WTC11 (cell line): ENCODE measurements at regions not wholly inside any gene's neighbourhood (a gene's known extent, or its start where the extent isn't known, plus 50 kb on each side); places are given as distances from the start of the nearest gene placed in this dataset.

Source experiments
- ATAC-seq: fragments of 200-7000 bp; cut with Tn5 transposase; 2 replicates; pipeline ENCODE4 v1.10.0; 2021; ENCODE audit warnings: mild to moderate bottlenecking, moderate library complexity
- CTCF ChIA-PET: fragments of 300-600 bp; sonication (Branson Sonifier 250); formaldehyde crosslinking; loops from one replicate; lab custom pipeline; 2021; ENCODE audit warnings: antibody characterized with exemption; lab: Charles Lee
- POLR2A ChIA-PET: fragments of 350-600 bp; sonication (Branson Sonifier 250); formaldehyde crosslinking; loops from one replicate; lab custom pipeline; 2021; ENCODE audit warnings: antibody characterized with exemption; lab: Charles Lee
- DNase-seq: peaks from one replicate; pipeline ENCODE4 v3.0.0; 2021; ENCODE audit warnings: low spot score
- H3K27ac Mint-ChIP-seq: 2 replicates; pipeline ENCODE4 v1.8.0; 2021; ENCODE audit warnings: mixed read lengths
- H3K27me3 Mint-ChIP-seq: 2 replicates; pipeline ENCODE4 v1.8.0; 2021; ENCODE audit warnings: low read depth, mild to moderate bottlenecking, moderate library complexity, mixed read lengths
- H3K36me3 Mint-ChIP-seq: 2 replicates; pipeline ENCODE4 v1.8.0; 2021; ENCODE audit warnings: mixed read lengths
- H3K4me1 Mint-ChIP-seq: 2 replicates; pipeline ENCODE4 v1.8.0; 2022; ENCODE audit warnings: mixed read lengths
- H3K4me3 Mint-ChIP-seq: 2 replicates; pipeline ENCODE4 v1.8.0; 2021; ENCODE audit warnings: mild to moderate bottlenecking, moderate library complexity, mixed read lengths
- H3K9me3 Mint-ChIP-seq: 2 replicates; pipeline ENCODE4 v1.8.0; 2021; ENCODE audit warnings: mixed read lengths
- CREB1 ChIP-seq: sonication (generic); formaldehyde crosslinking; IDR thresholded peaks from 2 replicates; pipeline ENCODE4 v1.8.0; 2023; ENCODE audit warnings: mild to moderate bottlenecking, missing genetic modification reagents
- ETV6 ChIP-seq: sonication (generic); formaldehyde crosslinking; IDR thresholded peaks from 2 replicates; pipeline ENCODE4 v1.8.1; 2022; ENCODE audit warnings: mild to moderate bottlenecking, missing genetic modification reagents
- GABPB1 ChIP-seq: sonication (generic); formaldehyde crosslinking; IDR thresholded peaks from 2 replicates; pipeline ENCODE4 v1.8.1; 2023; ENCODE audit warnings: mild to moderate bottlenecking, missing genetic modification reagents
- IRF2 ChIP-seq: sonication (generic); formaldehyde crosslinking; IDR thresholded peaks from 2 replicates; pipeline ENCODE4 v1.8.0; 2022; ENCODE audit warnings: low read depth, missing genetic modification reagents, borderline replicate concordance
- JUN ChIP-seq: sonication (generic); formaldehyde crosslinking; IDR thresholded peaks from 2 replicates; pipeline ENCODE4 v1.8.0; 2023; ENCODE audit warnings: mild to moderate bottlenecking, missing genetic modification reagents
- KAT7 ChIP-seq: sonication (generic); formaldehyde crosslinking; IDR thresholded peaks from 2 replicates; pipeline ENCODE4 v1.8.1; 2023; ENCODE audit warnings: missing genetic modification reagents, mild to moderate bottlenecking, borderline replicate concordance
- NR2C2 ChIP-seq: sonication (generic); formaldehyde crosslinking; IDR thresholded peaks from 2 replicates; pipeline ENCODE4 v1.8.0; 2022; ENCODE audit warnings: mild to moderate bottlenecking, missing genetic modification reagents
- NR3C1 ChIP-seq: sonication (generic); formaldehyde crosslinking; conservative IDR thresholded peaks from 2 replicates; pipeline ENCODE4 v1.8.1; 2023; ENCODE audit warnings: low read depth, mild to moderate bottlenecking, missing genetic modification reagents
- PRRX2 ChIP-seq: fragments of 250-450 bp; sonication (Bioruptor Pico); IDR thresholded peaks from 2 replicates; pipeline ENCODE4 v1.8.0; 2021; ENCODE audit warnings: mild to moderate bottlenecking
- RORB ChIP-seq: fragments of 250-450 bp; sonication (Bioruptor Pico); IDR thresholded peaks from 2 replicates; pipeline ENCODE4 v1.9.0; 2021; ENCODE audit warnings: mild to moderate bottlenecking
- SP1 ChIP-seq: sonication (generic); formaldehyde crosslinking; conservative IDR thresholded peaks from 2 replicates; pipeline ENCODE4 v1.8.1; 2022; ENCODE audit warnings: missing genetic modification reagents
- TCF7 ChIP-seq: sonication (generic); formaldehyde crosslinking; IDR thresholded peaks from 2 replicates; pipeline ENCODE4 v1.8.0; 2022; ENCODE audit warnings: mild to moderate bottlenecking, low read depth, missing genetic modification reagents, moderate library complexity
- ZNF396 ChIP-seq: fragments of 250-450 bp; sonication (Bioruptor Pico); IDR thresholded peaks from 2 replicates; pipeline ENCODE4 v1.8.0; 2021; ENCODE audit warnings: mild to moderate bottlenecking, moderate library complexity, borderline replicate concordance
- ZNF423 ChIP-seq: fragments of 250-450 bp; sonication (Bioruptor Pico); IDR thresholded peaks from 2 replicates; pipeline ENCODE4 v2.1.2; 2022; ENCODE audit warnings: mild to moderate bottlenecking, moderate library complexity
- TF ChIP-seq, protein P1 (sequence below): fragments of 250-450 bp; sonication (Bioruptor Pico); IDR thresholded peaks from 2 replicates; pipeline ENCODE4 v1.9.0; 2021; ENCODE audit warnings: mild to moderate bottlenecking
- TF ChIP-seq, protein P2 (sequence below): fragments of 250-450 bp; sonication (Bioruptor Pico); IDR thresholded peaks from 2 replicates; pipeline ENCODE4 v1.9.0; 2021; ENCODE audit warnings: moderate library complexity, mild to moderate bottlenecking, inconsistent platforms, borderline replicate concordance
- TF ChIP-seq, protein P3 (sequence below): fragments of 250-450 bp; sonication (Bioruptor Pico); IDR thresholded peaks from 2 replicates; pipeline ENCODE4 v1.9.0; 2021; ENCODE audit warnings: mild to moderate bottlenecking, borderline replicate concordance
- TF ChIP-seq, protein P4 (sequence below): sonication (generic); formaldehyde crosslinking; IDR thresholded peaks from 2 replicates; pipeline ENCODE4 v1.8.1; 2023; ENCODE audit warnings: mild to moderate bottlenecking, missing genetic modification reagents

DNA sequence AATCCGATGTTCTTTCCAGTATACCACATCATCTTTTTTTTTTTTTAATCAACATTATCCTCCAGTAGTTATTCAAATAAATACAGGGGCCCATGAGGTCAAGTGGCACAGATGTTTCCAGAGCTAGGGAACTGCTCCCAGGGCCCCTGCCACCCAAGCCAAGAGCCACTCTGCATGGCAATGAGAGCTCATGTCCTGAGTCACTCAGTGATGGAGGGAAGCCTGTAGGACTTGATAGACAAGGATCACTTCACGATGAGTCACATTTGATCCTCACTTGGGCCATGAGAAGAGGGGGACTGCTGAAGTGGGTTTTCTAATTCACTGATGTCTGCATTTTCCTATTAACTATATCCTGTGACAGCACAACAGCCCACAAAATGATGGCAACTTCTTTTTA lies 127.0 kb upstream of the PKDCC start:
- no peak for ATAC-seq
- TF ChIP-seq IRF2 (no peak), TCF7 (CRISPR knock-in tag) (no peak), KAT7 (no peak), ZNF396 (CRISPR knock-in tag) (no peak), RORB (CRISPR knock-in tag) (no peak)
- Mint-ChIP-seq H3K27me3 (peaks cover 3% of the 10 kb centered on the region; the same call in 1 of the 2 replicates), H3K4me1 (no peaks in the 10 kb centered on the region), H3K4me3 (no peak overlapping the region), H3K36me3 (0 out of 2 replicates have a peak, but pooled peaks cover 5% of the 10 kb centered on the region), H3K9me3 (peaks cover 10% of the 10 kb centered on the region), H3K27ac (no peak overlapping the region)
- POLR2A ChIA-PET: no interaction called here
- CTCF ChIA-PET: no interaction called here
- DNase-seq: no peak

- H3K9me3 Mint-ChIP-seq: peaks cover 11% of the 10 kb centered on the region
- no peak overlapping the region for H3K4me3 Mint-ChIP-seq
- H3K36me3 Mint-ChIP-seq: 0 out of 2 replicates have a peak, but pooled peaks cover 5% of the 10 kb centered on the region
- TF ChIP-seq, protein P1, sequence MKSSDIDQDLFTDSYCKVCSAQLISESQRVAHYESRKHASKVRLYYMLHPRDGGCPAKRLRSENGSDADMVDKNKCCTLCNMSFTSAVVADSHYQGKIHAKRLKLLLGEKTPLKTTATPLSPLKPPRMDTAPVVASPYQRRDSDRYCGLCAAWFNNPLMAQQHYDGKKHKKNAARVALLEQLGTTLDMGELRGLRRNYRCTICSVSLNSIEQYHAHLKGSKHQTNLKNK (CRISPR knock-in tag): no peak
- TF ChIP-seq ETV6 (CRISPR knock-in tag) (no peak), NR2C2 (CRISPR knock-in tag) (no peak), GABPB1 (CRISPR knock-in tag) (no peak), ZNF423 (no peak), JUN (no peak), CREB1 (no peak), TCF7 (CRISPR knock-in tag) (no peak), NR3C1 (no peak), PRRX2 (no peak), SP1 (CRISPR knock-in tag) (no peak)
- TF ChIP-seq, protein P2, sequence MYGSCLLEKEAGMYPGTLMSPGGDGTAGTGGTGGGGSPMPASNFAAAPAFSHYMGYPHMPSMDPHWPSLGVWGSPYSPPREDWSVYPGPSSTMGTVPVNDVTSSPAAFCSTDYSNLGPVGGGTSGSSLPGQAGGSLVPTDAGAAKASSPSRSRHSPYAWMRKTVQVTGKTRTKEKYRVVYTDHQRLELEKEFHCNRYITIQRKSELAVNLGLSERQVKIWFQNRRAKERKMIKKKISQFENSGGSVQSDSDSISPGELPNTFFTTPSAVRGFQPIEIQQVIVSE (CRISPR knock-in tag): no peak
- TF ChIP-seq, protein P3, sequence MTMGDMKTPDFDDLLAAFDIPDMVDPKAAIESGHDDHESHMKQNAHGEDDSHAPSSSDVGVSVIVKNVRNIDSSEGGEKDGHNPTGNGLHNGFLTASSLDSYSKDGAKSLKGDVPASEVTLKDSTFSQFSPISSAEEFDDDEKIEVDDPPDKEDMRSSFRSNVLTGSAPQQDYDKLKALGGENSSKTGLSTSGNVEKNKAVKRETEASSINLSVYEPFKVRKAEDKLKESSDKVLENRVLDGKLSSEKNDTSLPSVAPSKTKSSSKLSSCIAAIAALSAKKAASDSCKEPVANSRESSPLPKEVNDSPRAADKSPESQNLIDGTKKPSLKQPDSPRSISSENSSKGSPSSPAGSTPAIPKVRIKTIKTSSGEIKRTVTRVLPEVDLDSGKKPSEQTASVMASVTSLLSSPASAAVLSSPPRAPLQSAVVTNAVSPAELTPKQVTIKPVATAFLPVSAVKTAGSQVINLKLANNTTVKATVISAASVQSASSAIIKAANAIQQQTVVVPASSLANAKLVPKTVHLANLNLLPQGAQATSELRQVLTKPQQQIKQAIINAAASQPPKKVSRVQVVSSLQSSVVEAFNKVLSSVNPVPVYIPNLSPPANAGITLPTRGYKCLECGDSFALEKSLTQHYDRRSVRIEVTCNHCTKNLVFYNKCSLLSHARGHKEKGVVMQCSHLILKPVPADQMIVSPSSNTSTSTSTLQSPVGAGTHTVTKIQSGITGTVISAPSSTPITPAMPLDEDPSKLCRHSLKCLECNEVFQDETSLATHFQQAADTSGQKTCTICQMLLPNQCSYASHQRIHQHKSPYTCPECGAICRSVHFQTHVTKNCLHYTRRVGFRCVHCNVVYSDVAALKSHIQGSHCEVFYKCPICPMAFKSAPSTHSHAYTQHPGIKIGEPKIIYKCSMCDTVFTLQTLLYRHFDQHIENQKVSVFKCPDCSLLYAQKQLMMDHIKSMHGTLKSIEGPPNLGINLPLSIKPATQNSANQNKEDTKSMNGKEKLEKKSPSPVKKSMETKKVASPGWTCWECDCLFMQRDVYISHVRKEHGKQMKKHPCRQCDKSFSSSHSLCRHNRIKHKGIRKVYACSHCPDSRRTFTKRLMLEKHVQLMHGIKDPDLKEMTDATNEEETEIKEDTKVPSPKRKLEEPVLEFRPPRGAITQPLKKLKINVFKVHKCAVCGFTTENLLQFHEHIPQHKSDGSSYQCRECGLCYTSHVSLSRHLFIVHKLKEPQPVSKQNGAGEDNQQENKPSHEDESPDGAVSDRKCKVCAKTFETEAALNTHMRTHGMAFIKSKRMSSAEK (CRISPR knock-in tag): no peak
- TF ChIP-seq, protein P4, sequence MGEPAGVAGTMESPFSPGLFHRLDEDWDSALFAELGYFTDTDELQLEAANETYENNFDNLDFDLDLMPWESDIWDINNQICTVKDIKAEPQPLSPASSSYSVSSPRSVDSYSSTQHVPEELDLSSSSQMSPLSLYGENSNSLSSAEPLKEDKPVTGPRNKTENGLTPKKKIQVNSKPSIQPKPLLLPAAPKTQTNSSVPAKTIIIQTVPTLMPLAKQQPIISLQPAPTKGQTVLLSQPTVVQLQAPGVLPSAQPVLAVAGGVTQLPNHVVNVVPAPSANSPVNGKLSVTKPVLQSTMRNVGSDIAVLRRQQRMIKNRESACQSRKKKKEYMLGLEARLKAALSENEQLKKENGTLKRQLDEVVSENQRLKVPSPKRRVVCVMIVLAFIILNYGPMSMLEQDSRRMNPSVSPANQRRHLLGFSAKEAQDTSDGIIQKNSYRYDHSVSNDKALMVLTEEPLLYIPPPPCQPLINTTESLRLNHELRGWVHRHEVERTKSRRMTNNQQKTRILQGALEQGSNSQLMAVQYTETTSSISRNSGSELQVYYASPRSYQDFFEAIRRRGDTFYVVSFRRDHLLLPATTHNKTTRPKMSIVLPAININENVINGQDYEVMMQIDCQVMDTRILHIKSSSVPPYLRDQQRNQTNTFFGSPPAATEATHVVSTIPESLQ (CRISPR knock-in tag): no peak
- ChIA-PET POLR2A (no interaction called here), CTCF (no interaction called here)
- DNase-seq (no peak), ATAC-seq (no peak)
- no peaks in the 10 kb centered on the region for H3K4me1 Mint-ChIP-seq
- H3K27me3 Mint-ChIP-seq: peaks cover 3% of the 10 kb centered on the region; the same call in 1 of the 2 replicates
- no peak overlapping the region for H3K27ac Mint-ChIP-seq
Measured at GRCh38 chr2:41922177-41922576, 125.6 kb upstream of the PKDCC start.
